ENCODE measurements at regions not wholly inside any gene's neighbourhood (a gene's known extent, or its start where the extent isn't known, plus 50 kb on each side); places are given as distances from the start of the nearest gene placed in this dataset.

- Histone ChIP-seq H3K9me3 (ENCODE audit: severe bottlenecking) (no peaks in the 10 kb centered on the region), H3K4me1 (ENCODE audit: insufficient read depth, poor library complexity, severe bottlenecking) (peaks cover 2% of the 10 kb centered on the region), H3K4me3 (ENCODE audit: severe bottlenecking) (no peak overlapping the region), H3K27me3 (ENCODE audit: insufficient read depth, poor library complexity, severe bottlenecking) (no peaks in the 10 kb centered on the region), H3K27ac (ENCODE audit: poor library complexity, severe bottlenecking) (no peak overlapping the region), H3K36me3 (ENCODE audit: low read depth) (no peaks in the 10 kb centered on the region)
- ATAC-seq (ENCODE audit: low read depth) (no peak), DNase-seq (ENCODE audit: low spot score) (no peak)
- no peak for TF ChIP-seq CTCF (IDR thresholded peaks at IDR 0.05; ENCODE audit: poor library complexity, severe bottlenecking)
These were observed 51.0 kb upstream of the ECI2 start for GRCh38 chr6:4186385-4186784.

DNA sequence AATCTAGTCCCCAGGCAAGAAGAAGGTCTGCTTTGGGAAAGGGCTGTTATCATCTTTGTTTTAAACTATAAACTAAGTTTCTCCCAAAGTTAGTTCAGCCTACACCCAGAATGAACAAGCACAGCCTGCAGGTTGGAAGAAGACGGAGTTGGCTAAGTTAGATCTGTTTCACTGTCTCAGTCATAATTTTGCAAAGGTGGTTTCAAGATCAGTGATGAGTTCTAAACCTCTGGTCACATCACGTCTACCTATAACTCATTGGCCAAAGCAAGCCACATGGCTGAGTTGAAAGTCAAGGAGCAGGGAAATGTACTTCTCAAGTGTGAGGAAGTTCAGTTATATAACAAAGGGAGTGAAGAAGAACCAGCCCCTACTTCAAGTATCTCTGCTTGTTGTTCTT lies 50.5 kb upstream of the ECI2 start:
- Histone ChIP-seq H3K4me1 (ENCODE audit: insufficient read depth, poor library complexity, severe bottlenecking) (peaks cover 2% of the 10 kb centered on the region), H3K27me3 (ENCODE audit: insufficient read depth, poor library complexity, severe bottlenecking) (no peaks in the 10 kb centered on the region), H3K27ac (ENCODE audit: poor library complexity, severe bottlenecking) (no peak overlapping the region), H3K36me3 (ENCODE audit: low read depth) (no peaks in the 10 kb centered on the region), H3K9me3 (ENCODE audit: severe bottlenecking) (no peaks in the 10 kb centered on the region), H3K4me3 (ENCODE audit: severe bottlenecking) (no peak overlapping the region)
- DNase-seq (ENCODE audit: low spot score): no peak
- no peak for ATAC-seq (ENCODE audit: low read depth)
- no peak for TF ChIP-seq CTCF (IDR thresholded peaks at IDR 0.05; ENCODE audit: poor library complexity, severe bottlenecking)

- peaks cover 2% of the 10 kb centered on the region for H3K4me1 ChIP-seq (ENCODE audit: insufficient read depth, poor library complexity, severe bottlenecking)
These were observed 50.0 kb upstream of the ECI2 start for GRCh38 chr6:4185419-4185818.

More at GRCh38 chr6:4185419-4185818, 50.0 kb upstream of the ECI2 start:
- H3K27ac ChIP-seq (ENCODE audit: poor library complexity, severe bottlenecking): no peak overlapping the region
- TF ChIP-seq CTCF (IDR thresholded peaks at IDR 0.05; ENCODE audit: poor library complexity, severe bottlenecking): no peak
- ATAC-seq (ENCODE audit: low read depth): no peak
- DNase-seq (ENCODE audit: low spot score): no peak
- no peaks in the 10 kb centered on the region for H3K27me3 ChIP-seq (ENCODE audit: insufficient read depth, poor library complexity, severe bottlenecking)
- no peaks in the 10 kb centered on the region for H3K9me3 ChIP-seq (ENCODE audit: severe bottlenecking)
- no peaks in the 10 kb centered on the region for H3K36me3 ChIP-seq (ENCODE audit: low read depth)
- H3K4me3 ChIP-seq (ENCODE audit: severe bottlenecking): no peak overlapping the region

All from RWPE2 (cell line).